ENCODE measurements at regions not wholly inside any gene's neighbourhood (a gene's known extent, or its start where the extent isn't known, plus 50 kb on each side); places are given as distances from the start of the nearest gene placed in this dataset.

GRCh38 chr5:68010740-68011139, 204.8 kb upstream of the PIK3R1 start:
- no peak overlapping the region for H3K4me3 Mint-ChIP-seq (ENCODE audit: low read depth, unreplicated experiment)
- H3K27ac Mint-ChIP-seq (ENCODE audit: unreplicated experiment): no peak overlapping the region
- H3K36me3 Mint-ChIP-seq (ENCODE audit: insufficient read depth, unreplicated experiment): no peaks in the 10 kb centered on the region
- no peak for DNase-seq
- TF ChIP-seq CTCF (IDR thresholded peaks at IDR 0.05; ENCODE audit: unreplicated experiment): no peak
- intact Hi-C loops (cut with micrococcal nuclease; ENCODE audit: unreplicated experiment): no loop called here
- CTCF ChIA-PET: no interaction called here
- H3K9me3 Mint-ChIP-seq (ENCODE audit: low read depth, unreplicated experiment): peaks cover 5% of the 10 kb centered on the region
- H3K4me1 Mint-ChIP-seq (ENCODE audit: low read depth, unreplicated experiment): no peaks in the 10 kb centered on the region
- H3K27me3 Mint-ChIP-seq (ENCODE audit: unreplicated experiment): no peaks in the 10 kb centered on the region
- BruUV-seq (replicated peaks): no TSS peak

DNA sequence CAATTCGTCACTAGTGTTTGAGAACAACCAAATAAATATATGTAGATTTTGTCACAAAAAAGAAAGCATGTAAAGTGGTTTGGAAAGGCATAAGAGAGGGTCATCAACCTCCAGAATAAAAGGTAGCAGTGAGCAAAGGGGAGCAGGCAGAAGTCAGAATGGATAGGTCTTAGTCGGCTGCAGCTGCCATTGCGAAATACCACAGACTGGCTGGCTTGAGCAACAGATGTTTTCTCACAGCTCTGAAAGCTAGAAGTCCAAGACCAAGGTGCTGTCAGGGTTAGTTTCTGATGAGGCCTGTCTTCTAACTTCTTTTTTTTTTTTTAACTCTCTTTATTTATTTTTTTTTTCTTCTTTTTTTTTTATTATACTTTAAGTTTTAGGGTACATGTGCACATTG, 208.1 kb upstream of the PIK3R1 start:
- CTCF ChIA-PET: no interaction called here
- Mint-ChIP-seq H3K4me1 (ENCODE audit: low read depth, unreplicated experiment) (peaks cover 2% of the 10 kb centered on the region), H3K36me3 (ENCODE audit: insufficient read depth, unreplicated experiment) (no peaks in the 10 kb centered on the region), H3K9me3 (ENCODE audit: low read depth, unreplicated experiment) (peaks cover 10% of the 10 kb centered on the region), H3K4me3 (ENCODE audit: low read depth, unreplicated experiment) (no peak overlapping the region), H3K27ac (ENCODE audit: unreplicated experiment) (no peak overlapping the region), H3K27me3 (ENCODE audit: unreplicated experiment) (no peaks in the 10 kb centered on the region)
- no TSS peak for BruUV-seq (replicated peaks)
- intact Hi-C loops (cut with micrococcal nuclease; ENCODE audit: unreplicated experiment): no loop called here
- no peak for DNase-seq
- TF ChIP-seq CTCF (IDR thresholded peaks at IDR 0.05; ENCODE audit: unreplicated experiment): no peak

GRCh38 chr5:68002836-68003235, 212.7 kb upstream of the PIK3R1 start:
- Mint-ChIP-seq H3K27me3 (ENCODE audit: unreplicated experiment) (no peaks in the 10 kb centered on the region), H3K27ac (ENCODE audit: unreplicated experiment) (no peak overlapping the region), H3K4me1 (ENCODE audit: low read depth, unreplicated experiment) (peaks cover 17% of the 10 kb centered on the region), H3K36me3 (ENCODE audit: insufficient read depth, unreplicated experiment) (peaks cover 7% of the 10 kb centered on the region), H3K4me3 (ENCODE audit: low read depth, unreplicated experiment) (no peak overlapping the region), H3K9me3 (ENCODE audit: low read depth, unreplicated experiment) (peaks cover 9% of the 10 kb centered on the region)
- intact Hi-C loops (cut with micrococcal nuclease; ENCODE audit: unreplicated experiment): no loop called here
- TF ChIP-seq CTCF (IDR thresholded peaks at IDR 0.05; ENCODE audit: unreplicated experiment): no peak
- no peak for DNase-seq
- BruUV-seq (replicated peaks): no TSS peak
- CTCF ChIA-PET: interaction anchor here (0.6 kb wide), 1 partner anchor 180 kb away, joined by 5 read pairs; no protein-coding TSS in a partner anchor

DNA sequence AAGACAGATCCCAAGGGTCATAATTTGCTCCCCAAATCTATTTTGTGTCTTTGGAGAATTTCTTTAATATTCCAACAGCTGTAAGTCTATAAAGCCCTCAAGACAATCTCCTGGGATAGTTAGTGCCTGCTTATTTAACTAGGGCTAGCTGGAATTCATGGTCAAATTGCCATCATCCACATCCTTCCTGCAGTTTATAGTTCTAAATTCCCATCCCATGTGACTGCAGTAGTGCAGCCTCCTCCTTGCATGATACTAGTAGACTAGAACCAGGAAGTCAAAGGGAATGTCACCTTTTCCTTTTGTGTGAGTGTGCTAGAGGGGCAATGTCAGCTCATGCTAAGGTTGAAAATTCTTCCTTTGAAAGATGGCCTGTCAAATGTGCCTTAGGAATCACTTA, 214.8 kb upstream of the PIK3R1 start:
- Mint-ChIP-seq H3K27me3 (ENCODE audit: unreplicated experiment) (no peaks in the 10 kb centered on the region), H3K4me1 (ENCODE audit: low read depth, unreplicated experiment) (peaks cover 25% of the 10 kb centered on the region), H3K27ac (ENCODE audit: unreplicated experiment) (no peak overlapping the region), H3K36me3 (ENCODE audit: insufficient read depth, unreplicated experiment) (peaks cover 7% of the 10 kb centered on the region), H3K4me3 (ENCODE audit: low read depth, unreplicated experiment) (no peak overlapping the region), H3K9me3 (ENCODE audit: low read depth, unreplicated experiment) (peaks cover 9% of the 10 kb centered on the region)
- CTCF ChIA-PET: no interaction called here
- TF ChIP-seq CTCF (IDR thresholded peaks at IDR 0.05; ENCODE audit: unreplicated experiment): no peak
- DNase-seq: no peak
- no TSS peak for BruUV-seq (replicated peaks)
- intact Hi-C loops (cut with micrococcal nuclease; ENCODE audit: unreplicated experiment): no loop called here

DNA sequence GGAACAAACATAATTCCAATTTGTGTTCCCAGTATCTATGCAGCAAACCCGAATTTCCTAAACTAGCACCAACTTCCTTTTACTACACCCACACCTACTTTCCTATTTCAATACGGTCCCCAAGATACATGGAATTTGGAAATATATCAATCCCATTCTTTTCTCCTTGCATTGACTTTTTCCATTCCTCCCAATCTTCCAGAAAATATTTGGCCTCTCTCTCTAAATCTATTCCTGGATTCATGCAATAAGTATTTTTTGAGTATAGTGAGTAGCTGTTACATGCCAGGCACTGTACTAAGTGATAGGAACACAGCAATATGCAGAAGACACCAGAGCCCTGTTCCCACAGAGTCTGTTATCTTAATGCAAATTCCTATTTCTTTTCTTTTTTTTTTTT, 216.2 kb upstream of the PIK3R1 start:
- intact Hi-C loops (cut with micrococcal nuclease; ENCODE audit: unreplicated experiment): no loop called here
- Mint-ChIP-seq H3K4me1 (ENCODE audit: low read depth, unreplicated experiment) (peaks cover 25% of the 10 kb centered on the region), H3K4me3 (ENCODE audit: low read depth, unreplicated experiment) (no peak overlapping the region), H3K36me3 (ENCODE audit: insufficient read depth, unreplicated experiment) (peaks cover 7% of the 10 kb centered on the region), H3K9me3 (ENCODE audit: low read depth, unreplicated experiment) (peaks cover 9% of the 10 kb centered on the region), H3K27ac (ENCODE audit: unreplicated experiment) (peak overlapping the region; percentile 63), H3K27me3 (ENCODE audit: unreplicated experiment) (no peaks in the 10 kb centered on the region)
- CTCF ChIA-PET: no interaction called here
- no peak for DNase-seq
- BruUV-seq (replicated peaks): no TSS peak
- TF ChIP-seq CTCF (IDR thresholded peaks at IDR 0.05; ENCODE audit: unreplicated experiment): no peak
